Bronchial epithelial cell (primary cell): ENCODE measurements at regions not wholly inside any gene's neighbourhood (a gene's known extent, or its start where the extent isn't known, plus 50 kb on each side); places are given as distances from the start of the nearest gene placed in this dataset.

ENCODE experiments used
- DNase-seq: peaks from one replicate; pipeline ENCODE4 v3.0.0-alpha.2; 2010; ENCODE audit warnings: low read depth
- FAIRE-seq: peaks from 2 replicates; lab custom pipeline; 2011; peaks lifted over from hg19 to GRCh38; lab: Jason Lieb, UNC
- H3K27me3 ChIP-seq: 2 replicates; pipeline ENCODE4 v1.5.1; 2011; ENCODE audit warnings: low read length; ENCODE audit not compliant: control insufficient read depth, insufficient read depth
- H3K36me3 ChIP-seq: 2 replicates; pipeline ENCODE4 v1.5.1; 2011; ENCODE audit warnings: low read length; ENCODE audit not compliant: control insufficient read depth, insufficient read depth
- H3K4me3 ChIP-seq: 2 replicates; pipeline ENCODE4 v1.5.1; 2011; ENCODE audit warnings: mild to moderate bottlenecking, low read depth, low read length, control low read depth
- CTCF ChIP-seq: IDR thresholded peaks from 2 replicates; pipeline ENCODE4 v1.5.1; 2011; ENCODE audit warnings: mild to moderate bottlenecking, moderate library complexity, low read length, control low read depth, inconsistent platforms; ENCODE audit not compliant: insufficient read depth, severe bottlenecking

- Histone ChIP-seq H3K36me3 (no peaks in the 10 kb centered on the region), H3K27me3 (no peaks in the 10 kb centered on the region), H3K4me3 (no peak overlapping the region)
- DNase-seq = no peak
- no peak for FAIRE-seq
- no peak for TF ChIP-seq CTCF
Observed at GRCh38 chr10:111747751-111748150, 435.8 kb downstream of the GPAM start.

GRCh38 chr10:111748184-111748583, 435.4 kb downstream of the GPAM start:
- FAIRE-seq = no peak
- no peaks in the 10 kb centered on the region for H3K27me3 ChIP-seq
- no peak overlapping the region for H3K4me3 ChIP-seq
- TF ChIP-seq CTCF = no peak
- no peaks in the 10 kb centered on the region for H3K36me3 ChIP-seq
- no peak for DNase-seq

GRCh38 chr10:111750165-111750849, 433.3 kb downstream of the GPAM start:
- no peaks in the 10 kb centered on the region for H3K36me3 ChIP-seq
- H3K4me3 ChIP-seq = no peak overlapping the region
- FAIRE-seq (no peak), DNase-seq (no peak)
- no peaks in the 10 kb centered on the region for H3K27me3 ChIP-seq
- TF ChIP-seq CTCF = no peak

- DNase-seq (peak; percentile 8), FAIRE-seq (peak; percentile 76)
- H3K27me3 ChIP-seq = no peaks in the 10 kb centered on the region
- peak; percentile 38 for TF ChIP-seq CTCF
- H3K36me3 ChIP-seq = no peaks in the 10 kb centered on the region
- H3K4me3 ChIP-seq = no peak overlapping the region
Observed at GRCh38 chr10:111756217-111757061, 427.1 kb downstream of the GPAM start.

GRCh38 chr10:111758593-111758992, 425.0 kb downstream of the GPAM start:
- no peak for DNase-seq
- H3K4me3 ChIP-seq = no peak overlapping the region
- no peak for TF ChIP-seq CTCF
- H3K36me3 ChIP-seq = no peaks in the 10 kb centered on the region
- no peak for FAIRE-seq
- no peaks in the 10 kb centered on the region for H3K27me3 ChIP-seq
